HG03039 (cell line): ENCODE measurements at regions not wholly inside any gene's neighbourhood (a gene's known extent, or its start where the extent isn't known, plus 50 kb on each side); places are given as distances from the start of the nearest gene placed in this dataset.

Experiments used
- ATAC-seq: cut with Tn5 transposase; IDR thresholded peaks from one replicate; pipeline ENCODE4 v1.9.1; 2021; ENCODE audit warnings: mild to moderate bottlenecking, moderate library complexity; ENCODE audit not compliant: unreplicated experiment

GRCh38 chr15:38692789-38693062 is 128.1 kb upstream of the RASGRP1 start:
- ATAC-seq = no peak

GRCh38 chr15:38695249-38696108 is 130.9 kb upstream of the RASGRP1 start:
- ATAC-seq = no peak

GRCh38 chr15:38696109-38696727 is 131.6 kb upstream of the RASGRP1 start:
- ATAC-seq = peak; percentile 68

DNA sequence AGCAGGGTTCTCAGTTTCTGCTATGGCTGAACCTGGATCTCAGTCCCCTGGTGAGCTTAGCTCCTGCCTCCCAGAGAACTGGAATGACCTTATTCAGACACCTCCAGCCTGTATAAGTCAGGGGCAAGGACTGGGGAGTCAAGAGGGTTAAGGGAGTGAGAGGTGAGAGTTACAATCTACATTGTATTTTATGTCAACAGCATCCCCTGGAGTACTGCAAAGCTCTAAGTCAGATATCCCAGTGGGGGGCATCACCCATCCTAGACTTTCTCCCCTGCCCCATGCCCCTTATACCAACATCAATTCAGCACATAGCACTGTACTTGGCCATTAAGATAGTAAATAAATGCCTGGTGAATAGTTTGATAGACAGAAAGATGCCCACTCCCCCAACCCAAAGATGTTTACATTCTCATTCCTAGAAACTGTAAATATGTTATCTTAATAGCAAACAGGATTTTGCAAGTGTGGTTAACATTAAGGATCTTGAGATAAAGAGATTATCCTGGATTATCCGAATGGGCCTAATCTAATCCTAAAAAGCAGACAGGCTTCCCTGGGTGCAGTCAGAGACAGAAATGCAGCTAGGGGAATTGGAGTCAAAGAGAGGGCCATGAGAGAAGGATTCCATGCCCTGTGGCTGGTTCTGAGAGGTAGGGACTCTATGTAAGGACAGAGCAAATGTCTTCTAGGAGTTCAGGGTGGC is 132.3 kb upstream of the RASGRP1 start:
- ATAC-seq = no peak

DNA sequence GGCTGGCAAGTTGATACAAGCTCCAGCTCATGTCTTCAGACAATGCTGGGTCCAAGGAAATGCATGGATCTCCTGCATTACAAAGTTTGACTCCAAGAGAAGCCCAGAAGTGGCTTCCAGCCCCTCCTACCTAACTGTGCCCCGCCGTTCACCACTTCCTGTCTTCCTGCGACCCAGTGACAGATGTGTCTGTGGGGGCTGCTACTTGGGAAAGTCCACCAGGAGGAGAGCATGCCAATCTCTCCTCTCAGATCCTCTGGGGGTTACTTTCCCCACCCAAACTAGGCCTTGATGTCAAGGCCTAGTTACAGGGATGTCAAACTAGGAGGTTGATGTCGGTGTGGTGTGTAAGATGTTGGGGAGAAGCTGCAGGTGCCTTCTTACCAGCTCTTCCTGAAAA is 133.6 kb upstream of the RASGRP1 start:
- ATAC-seq = no peak

GRCh38 chr15:38699633-38700230 is 135.1 kb upstream of the RASGRP1 start:
- ATAC-seq = no peak

DNA sequence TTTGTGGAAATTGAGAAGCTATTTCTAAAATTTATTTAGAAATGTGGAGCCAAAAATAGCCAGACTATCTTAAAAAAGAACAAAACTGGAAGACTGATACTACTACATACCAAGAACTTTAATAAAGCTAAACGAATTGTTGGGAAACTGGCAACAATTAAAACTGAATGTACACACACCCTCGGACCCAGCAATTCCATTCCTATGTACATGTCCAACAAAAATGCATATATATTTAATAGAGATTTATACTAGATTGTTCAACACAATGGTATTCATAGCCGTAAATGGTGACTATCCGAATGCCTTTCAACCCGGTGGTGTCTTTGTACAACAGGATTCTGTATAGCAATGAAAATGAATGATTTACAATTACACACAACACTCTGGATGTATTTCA is 136.5 kb upstream of the RASGRP1 start:
- ATAC-seq = no peak

- ATAC-seq = no peak
Observed at GRCh38 chr15:38702178-38702912, 137.7 kb upstream of the RASGRP1 start.

DNA sequence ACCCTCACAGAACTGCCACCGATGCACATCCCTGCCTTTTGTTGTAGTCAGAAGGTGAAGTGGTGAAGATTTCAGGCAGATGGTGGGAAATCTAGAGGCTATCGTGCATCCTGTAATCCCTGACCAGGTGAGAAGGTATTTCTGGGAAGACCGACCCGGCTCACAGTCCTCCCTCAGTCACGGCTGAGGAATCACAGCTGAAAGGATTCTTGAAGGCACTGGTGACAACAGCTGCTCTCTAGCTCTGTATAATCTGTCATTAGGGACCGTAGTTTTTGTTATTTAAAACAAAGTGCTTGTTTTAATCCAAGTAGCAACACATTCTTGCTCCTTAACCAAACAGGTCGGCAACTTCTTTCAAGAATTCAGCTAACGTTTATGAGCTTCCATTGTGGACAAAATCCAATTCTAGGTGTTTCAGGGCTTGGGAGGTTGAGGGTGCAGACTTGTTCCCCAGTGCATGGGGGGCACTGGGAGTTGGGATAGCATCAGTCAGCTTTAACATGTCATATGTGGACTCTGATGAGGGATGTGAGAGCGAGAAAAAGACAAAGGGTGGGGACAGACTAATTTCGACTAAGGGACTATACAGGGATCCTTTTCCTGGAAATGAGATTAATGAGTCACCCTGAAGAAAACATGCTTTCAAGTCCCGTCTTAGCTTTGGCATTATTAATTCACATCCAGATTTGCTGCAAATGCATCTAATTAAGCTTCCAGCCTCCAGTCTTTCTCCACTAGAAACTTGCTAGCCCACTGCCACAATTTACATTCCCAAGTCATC is 141.0 kb upstream of the RASGRP1 start:
- ATAC-seq = no peak

DNA sequence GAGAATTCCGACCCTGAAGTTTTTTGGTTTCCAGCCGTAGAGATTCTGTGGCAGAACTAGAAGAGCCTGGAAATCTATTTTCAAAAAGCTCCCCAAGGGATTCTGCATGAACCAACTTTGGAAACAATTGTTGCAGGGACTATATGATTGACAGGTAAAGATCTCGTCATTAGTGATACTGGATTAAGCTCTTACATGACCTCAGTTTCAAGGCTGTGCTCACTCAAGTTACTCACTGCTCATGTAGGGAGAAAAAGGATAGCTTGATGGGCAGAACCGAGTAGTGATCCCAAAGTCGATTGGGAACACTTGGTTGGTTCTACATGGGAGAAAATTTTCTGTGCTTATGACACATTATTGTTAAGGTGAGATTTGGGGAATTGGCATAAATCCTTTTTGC is 142.3 kb upstream of the RASGRP1 start:
- no peak for ATAC-seq

DNA sequence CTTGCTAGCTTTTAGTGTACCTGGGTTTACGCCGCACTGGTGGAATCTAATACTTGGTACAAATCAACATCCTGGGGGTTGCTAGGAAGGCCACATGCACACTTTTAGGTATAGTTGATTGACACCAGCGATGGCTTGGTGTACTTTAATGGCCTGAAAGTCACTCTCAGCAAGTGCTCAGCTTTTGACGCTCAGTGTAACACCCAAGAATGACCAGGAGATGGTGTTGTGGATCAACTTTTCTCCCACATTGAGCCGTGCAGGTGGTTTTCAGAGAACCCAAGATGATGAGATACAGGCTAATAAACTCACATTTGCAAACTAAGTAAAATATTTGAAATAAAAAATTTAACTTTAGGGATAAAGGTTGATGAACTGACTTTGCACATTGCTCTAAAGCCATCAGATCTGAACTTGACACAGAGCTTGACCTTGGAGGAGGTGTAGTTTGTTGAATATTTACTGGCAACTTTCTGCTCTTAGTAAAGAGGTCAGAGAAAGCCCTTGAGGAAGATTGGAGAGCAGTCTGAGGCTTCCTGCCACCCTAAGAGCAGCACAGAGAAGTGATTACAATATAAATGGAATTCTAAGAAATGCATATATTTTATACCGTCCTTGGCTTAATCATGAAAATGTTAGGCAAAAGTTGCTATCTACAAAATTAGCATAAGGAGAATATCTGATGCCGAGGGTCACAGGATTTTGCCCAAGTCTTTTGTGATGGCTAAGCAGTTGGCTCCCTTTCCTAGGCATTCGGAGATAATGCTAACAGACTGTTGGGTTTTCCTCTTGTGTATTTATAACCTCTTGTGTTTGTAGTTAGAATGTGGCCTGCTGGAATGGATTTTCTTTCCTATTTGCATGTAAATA is 143.4 kb upstream of the RASGRP1 start:
- peak; percentile 80 for ATAC-seq

GRCh38 chr15:38708672-38709180 is 144.1 kb upstream of the RASGRP1 start:
- ATAC-seq = no peak

GRCh38 chr15:38709196-38709595 is 144.6 kb upstream of the RASGRP1 start:
- ATAC-seq = no peak

DNA sequence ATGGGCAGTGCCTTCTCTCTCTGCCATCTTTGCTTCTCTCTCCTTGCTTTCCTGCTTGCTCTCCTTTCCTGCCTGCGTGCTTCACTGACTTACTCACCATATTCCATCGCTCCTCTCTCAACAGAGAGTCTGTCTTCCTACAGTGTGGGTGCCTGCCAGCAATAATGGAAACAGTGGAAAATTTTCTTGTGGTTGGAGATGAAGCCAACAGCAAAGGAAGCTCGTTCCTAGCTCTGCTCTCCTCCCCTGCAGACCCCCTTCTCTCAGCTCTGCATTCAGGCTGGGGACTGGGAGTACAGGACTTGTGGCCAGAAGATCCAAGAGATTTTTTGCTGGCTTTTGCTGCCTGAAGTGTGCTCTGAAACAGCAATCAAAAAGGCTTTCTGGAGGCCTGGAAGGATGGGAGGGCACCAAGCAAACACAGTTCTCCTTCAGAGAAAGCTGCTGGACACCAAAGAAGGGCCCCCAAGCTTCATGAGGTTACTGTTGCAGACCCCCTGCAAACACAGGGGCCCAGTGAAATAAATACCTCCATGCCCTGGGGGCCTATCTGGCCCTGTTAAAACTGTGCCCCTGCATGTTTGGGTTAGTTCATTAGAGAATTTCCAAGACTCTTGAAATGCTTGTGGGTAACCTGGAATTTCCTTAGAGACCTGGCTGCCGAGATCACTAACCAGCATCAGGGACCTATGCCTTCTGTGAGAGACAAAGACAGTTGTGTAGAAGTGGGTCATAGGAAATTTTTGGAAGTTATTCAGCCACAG is 149.9 kb upstream of the RASGRP1 start:
- ATAC-seq = no peak

DNA sequence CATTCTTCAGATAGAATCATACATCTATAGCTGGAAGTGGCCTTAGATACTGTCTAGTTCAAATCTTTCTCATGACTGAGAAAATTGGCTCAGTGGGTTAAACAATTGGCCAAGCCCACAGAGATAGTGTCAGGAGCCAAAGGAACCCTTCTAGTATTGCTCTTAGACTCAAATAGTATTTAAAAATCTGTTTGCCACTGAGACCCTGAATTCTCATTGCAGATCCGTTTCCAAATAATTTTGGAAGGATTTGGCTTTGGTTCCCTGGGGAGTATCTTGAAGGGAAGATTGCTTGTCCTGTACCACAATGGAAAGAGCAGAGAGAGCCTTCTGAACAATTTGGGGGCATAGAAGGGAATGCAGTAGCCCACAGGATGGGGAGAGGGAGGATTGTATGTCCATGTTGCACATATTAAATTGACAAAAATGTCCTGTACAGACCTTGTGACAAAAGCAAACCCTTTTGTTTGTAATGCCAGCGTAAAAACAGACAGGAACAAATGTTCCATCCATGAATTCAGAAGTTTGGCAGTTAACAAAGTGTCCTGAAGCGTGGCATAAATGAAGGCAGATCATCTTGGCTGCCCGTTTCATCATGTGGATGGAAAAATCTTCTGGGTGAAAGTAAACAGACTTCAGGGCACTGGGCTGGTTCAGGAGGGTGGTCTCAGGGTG is 156.4 kb upstream of the RASGRP1 start:
- no peak for ATAC-seq

DNA sequence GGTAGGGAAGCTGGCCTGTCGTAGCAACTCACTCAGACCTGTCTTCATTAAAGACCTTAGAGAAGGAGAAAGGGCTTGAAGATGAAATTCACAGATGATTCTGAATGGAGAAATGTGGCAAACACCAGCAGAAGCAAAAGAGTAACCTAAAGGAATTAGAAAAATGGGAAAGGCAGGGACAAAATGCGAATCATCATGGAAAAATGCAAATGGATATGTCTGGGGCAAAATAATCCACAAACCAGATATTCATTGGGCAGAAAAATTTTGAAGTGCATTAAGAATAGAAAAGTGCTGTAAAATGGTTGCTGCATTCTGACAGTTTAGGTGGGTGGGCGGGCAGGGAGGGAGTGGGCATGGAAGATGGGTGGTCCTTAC is 156.9 kb upstream of the RASGRP1 start:
- ATAC-seq = no peak

- ATAC-seq = no peak
Observed at GRCh38 chr15:38722236-38722635, 157.6 kb upstream of the RASGRP1 start.

- ATAC-seq = no peak
Observed at GRCh38 chr15:38724827-38725226, 160.2 kb upstream of the RASGRP1 start.
